ENCODE measurements at regions not wholly inside any gene's neighbourhood (a gene's known extent, or its start where the extent isn't known, plus 50 kb on each side); places are given as distances from the start of the nearest gene placed in this dataset.

DNA sequence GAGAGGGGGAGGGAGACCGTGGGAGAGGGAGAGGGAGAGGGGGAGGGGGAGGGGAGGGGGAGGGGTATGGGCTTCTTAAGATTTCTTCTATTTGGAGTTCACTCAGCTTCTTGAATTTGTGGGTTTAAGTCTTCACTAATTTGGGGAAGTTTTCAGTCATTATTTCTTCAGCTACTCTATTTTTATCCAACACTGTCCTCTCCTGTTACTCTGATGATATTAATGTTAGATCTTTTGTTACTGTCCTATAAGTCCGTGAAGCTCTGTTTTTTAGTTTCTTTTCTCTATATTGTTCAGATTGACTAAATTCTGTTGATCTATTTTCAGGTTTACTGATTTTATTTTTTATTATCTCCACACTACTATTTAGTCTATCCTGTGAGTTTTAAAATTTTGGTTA is 351.5 kb upstream of the TPM1 start:
- no peak for DNase-seq (ENCODE audit: low read depth)

DNA sequence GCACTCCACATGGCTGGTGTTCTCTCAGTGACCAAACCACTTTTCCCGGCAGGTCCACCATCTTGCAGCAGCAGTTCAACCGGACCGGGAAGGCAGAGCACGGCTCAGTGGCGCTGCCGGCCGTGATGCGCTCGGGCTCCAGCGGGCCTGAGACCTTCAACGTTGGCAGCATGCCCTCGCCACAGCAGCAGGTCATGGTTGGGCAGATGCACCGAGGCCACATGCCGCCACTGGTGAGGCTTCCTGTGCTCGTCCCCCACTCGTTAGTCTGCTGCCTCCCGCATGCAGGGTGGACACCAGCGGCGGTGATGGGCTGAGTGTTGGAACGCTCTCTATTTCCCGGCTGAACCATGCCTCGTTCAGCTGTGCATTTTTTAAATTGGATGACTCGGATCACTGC is 344.9 kb upstream of the TPM1 start:
- DNase-seq (ENCODE audit: low read depth) = no peak

DNA sequence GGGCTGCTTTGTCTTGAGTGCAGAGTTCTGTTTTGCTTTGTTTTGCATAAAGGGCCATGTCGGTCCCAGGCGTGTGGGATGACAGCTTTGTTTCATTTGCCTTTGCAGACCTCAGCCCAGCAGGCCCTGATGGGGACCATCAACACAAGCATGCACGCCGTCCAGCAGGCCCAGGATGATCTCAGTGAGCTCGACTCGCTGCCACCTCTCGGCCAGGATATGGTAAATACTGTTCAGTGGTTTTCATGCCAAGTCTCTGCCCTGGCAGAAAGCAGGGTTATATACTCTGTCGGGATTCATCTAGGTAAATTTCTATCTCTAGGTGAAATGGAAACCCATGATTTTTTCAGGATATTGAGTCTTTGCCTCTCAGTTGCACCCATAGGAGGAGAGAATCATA is 343.9 kb upstream of the TPM1 start:
- DNase-seq (ENCODE audit: low read depth) = no peak

GRCh38 chr15:62706317-62706716 is 336.2 kb upstream of the TPM1 start:
- DNase-seq (ENCODE audit: low read depth) = no peak

GRCh38 chr15:62708470-62708869 is 334.1 kb upstream of the TPM1 start:
- no peak for DNase-seq (ENCODE audit: low read depth)

GRCh38 chr15:62709261-62709660 is 333.3 kb upstream of the TPM1 start:
- no peak for DNase-seq (ENCODE audit: low read depth)

GRCh38 chr15:62711691-62712454 is 330.7 kb upstream of the TPM1 start:
- peak; percentile 11 for DNase-seq (ENCODE audit: low read depth)

DNA sequence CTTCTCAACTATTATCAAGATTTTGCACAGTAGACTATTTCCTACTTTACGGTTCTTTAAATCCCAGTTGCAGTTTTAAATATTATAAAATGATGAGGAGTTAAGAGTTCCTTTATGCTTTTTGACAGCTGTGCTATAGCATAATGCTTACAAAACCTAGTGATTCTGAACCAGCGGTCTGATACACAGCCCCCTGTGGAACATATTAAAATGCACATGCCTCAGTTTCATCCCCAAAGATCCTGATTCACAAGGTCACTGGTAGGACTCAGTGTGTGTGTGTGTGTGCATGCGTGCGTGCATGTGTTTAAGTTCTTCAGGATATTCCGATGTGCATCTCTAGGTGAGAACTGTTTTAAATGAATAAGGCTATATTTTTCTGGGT is 330.1 kb upstream of the TPM1 start:
- DNase-seq (ENCODE audit: low read depth) = no peak

DNA sequence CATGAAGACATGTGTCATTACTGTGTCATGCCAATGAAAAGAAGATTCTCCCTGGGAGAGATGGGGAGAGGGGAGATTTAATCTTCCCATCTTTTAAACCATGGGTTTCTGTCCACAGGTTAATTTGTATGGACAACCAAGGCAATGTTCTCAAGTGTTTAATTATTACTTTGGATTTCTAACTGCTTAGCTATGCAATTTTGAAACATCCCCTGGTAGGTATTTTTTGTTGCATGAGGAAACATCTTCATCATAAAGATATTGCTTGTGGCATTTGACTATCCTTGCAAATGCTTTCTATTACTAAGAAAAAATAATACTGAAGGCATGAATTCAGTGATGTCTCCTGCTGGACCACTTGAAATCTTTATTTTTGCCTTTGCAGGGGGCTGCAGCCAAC is 326.6 kb upstream of the TPM1 start:
- DNase-seq (ENCODE audit: low read depth) = no peak

- no peak for DNase-seq (ENCODE audit: low read depth)
Measured at GRCh38 chr15:62717496-62717895, 325.1 kb upstream of the TPM1 start.

- no peak for DNase-seq (ENCODE audit: low read depth)
Measured at GRCh38 chr15:62719316-62719715, 323.2 kb upstream of the TPM1 start.

DNA sequence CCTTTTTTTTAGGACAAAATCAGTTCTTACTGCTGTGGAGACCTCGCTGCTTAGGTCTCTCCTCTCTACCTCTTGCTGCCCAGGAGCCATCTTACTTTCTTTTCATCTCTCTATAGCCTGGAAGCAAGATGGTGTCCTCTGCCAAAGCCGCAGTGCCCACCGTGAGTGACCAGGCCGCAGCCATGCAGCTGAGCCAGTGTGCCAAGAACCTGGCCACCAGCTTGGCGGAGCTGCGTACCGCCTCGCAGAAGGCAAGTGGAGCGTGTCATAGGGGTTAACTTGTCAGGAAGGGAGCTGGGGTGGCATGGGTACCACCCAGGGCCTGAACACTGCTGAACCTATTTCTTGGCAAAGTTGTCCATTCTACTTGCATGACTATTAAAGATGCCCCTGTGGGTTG is 320.3 kb upstream of the TPM1 start:
- DNase-seq (ENCODE audit: low read depth) = no peak

- DNase-seq (ENCODE audit: low read depth) = no peak
Measured at GRCh38 chr15:62726461-62726860, 316.1 kb upstream of the TPM1 start.

GRCh38 chr15:62727501-62727900 is 315.0 kb upstream of the TPM1 start:
- no peak for DNase-seq (ENCODE audit: low read depth)

DNA sequence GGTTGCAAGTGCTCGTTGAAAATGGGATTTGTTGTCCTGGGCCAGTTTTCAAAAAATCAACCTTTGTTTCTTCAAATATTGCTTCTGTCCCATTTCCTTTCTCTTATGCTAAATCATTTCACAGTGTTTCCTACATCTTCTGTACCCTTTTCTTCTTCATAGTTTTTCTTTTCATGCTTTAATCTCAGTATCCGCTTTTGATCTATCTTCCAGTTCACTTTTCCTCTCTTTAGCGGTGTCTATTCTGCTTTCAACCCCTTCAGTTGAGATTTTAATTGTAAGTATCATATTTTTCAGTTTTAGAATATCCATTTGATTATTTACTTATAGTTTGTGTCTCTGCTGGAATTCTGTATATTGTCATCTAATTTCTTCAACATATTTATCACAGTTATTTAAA is 311.7 kb upstream of the TPM1 start:
- DNase-seq (ENCODE audit: low read depth) = no peak

DNA sequence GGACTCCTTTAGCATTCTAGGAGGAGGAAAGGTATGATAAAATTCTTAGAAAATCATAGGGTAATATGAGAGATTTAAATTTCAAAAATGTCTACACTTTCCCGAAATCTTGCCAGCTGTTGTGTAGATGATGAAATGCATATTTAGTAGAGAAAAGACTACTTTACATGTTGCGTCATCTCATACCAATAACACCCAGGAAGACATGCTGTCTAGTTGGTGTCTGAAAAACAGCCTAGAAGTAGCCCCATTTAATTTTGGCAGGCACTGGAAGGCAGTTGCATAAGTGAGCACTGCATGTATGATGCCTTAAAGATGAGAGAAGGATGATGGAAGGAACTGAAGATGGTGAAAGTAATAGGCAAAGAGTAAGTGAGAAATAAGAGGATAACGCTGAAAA is 310.5 kb upstream of the TPM1 start:
- DNase-seq (ENCODE audit: low read depth) = no peak

- no peak for DNase-seq (ENCODE audit: low read depth)
Measured at GRCh38 chr15:62734706-62735105, 307.8 kb upstream of the TPM1 start.

- DNase-seq (ENCODE audit: low read depth) = no peak
Measured at GRCh38 chr15:62736756-62737155, 305.8 kb upstream of the TPM1 start.

DNA sequence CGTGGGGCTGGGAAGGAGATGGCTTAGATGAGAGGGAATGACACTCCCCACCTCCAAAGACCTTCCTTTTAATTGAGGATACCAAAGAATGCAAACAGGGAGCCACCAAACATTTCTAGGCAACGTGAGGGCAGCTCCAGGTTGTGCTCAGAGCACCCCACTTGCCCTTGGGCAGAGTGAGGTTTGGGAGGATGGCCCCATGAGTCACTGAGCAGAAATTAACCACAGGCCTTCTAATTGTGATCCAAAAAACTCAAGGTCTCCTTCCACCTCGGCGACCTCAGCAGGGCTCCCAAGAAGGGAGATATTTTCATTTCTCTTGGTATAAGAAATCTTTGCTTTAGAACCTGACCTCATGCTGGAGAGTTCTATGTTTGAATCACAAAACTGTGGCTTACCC is 305.0 kb upstream of the TPM1 start:
- DNase-seq (ENCODE audit: low read depth) = peak; percentile 15

GRCh38 chr15:62739082-62739481 is 303.5 kb upstream of the TPM1 start:
- peak; percentile 82 for DNase-seq (ENCODE audit: low read depth)

GRCh38 chr15:62739507-62739906 is 303.0 kb upstream of the TPM1 start:
- DNase-seq (ENCODE audit: low read depth) = peak; percentile 67

GRCh38 chr15:62740141-62741004 is 302.2 kb upstream of the TPM1 start:
- no peak for DNase-seq (ENCODE audit: low read depth)

DNA sequence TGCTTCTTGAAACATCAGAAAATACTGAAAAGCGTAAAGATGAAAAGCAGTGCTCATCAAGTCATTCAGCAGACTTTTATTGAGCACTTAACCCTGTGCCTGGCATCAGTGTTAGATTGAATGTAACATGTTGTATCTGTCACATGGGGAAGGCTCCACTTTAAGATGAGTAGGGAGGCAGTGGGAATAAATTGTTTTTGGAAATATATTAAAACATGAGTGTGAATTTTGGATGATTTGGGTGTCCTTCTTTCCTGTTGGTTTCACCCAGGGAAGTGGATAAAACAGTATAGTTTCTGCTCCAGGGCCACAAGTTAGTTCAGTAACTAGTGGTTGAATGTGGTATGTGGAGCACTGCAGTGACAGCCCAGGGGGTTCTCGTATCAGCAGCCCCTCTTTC is 301.4 kb upstream of the TPM1 start:
- no peak for DNase-seq (ENCODE audit: low read depth)
